A549 (cell line): ENCODE measurements at regions not wholly inside any gene's neighbourhood (a gene's known extent, or its start where the extent isn't known, plus 50 kb on each side); places are given as distances from the start of the nearest gene placed in this dataset.

Experiments
- ATAC-seq, 2 experiments: fragments of 200-7000 bp in 1 of 2; fragments of >200 bp in 1 of 2; cut with Nextera tagmentation in 1 of 2; cut with Tn5 transposase in 1 of 2; 3 replicates each; pipeline versions ENCODE4 v1.8.0 to v1.9.1; 2018 to 2020; ENCODE audit warnings: mild to moderate bottlenecking in 1 of 2, moderate library complexity in 1 of 2
- CTCF ChIA-PET: fragments of 300-600 bp; sonication (Branson Sonifier 250); formaldehyde crosslinking; extraction: SDS; loops from one replicate; lab custom pipeline; 2021; ENCODE audit warnings: antibody characterized with exemption, inconsistent platforms; lab: Yijun Ruan, JAX
- POLR2A ChIA-PET: fragments of 350-600 bp; formaldehyde crosslinking; extraction: SDS; loops from one replicate; lab custom pipeline; 2021; ENCODE audit warnings: antibody characterized with exemption, inconsistent platforms; lab: Yijun Ruan, JAX
- DNase-seq, 2 experiments: peaks; one replicate each; pipeline versions ENCODE4 v3.0.0 to v3.0.0-alpha.2; 2011 to 2016; ENCODE audit warnings: low read depth in 1 of 2, low spot score in 1 of 2
- FAIRE-seq: peaks from 2 replicates; lab custom pipeline; 2011; peaks lifted over from hg19 to GRCh38; lab: Jason Lieb, UNC
- H3K27ac ChIP-seq, 2 experiments: fragments of >200 bp; sonication (Bioruptor Twin); formaldehyde crosslinking; 3 replicates each; pipeline ENCODE4 v1.5.1; 2016 to 2017
- H3K4me1 ChIP-seq: fragments of >200 bp; sonication (Bioruptor Twin); formaldehyde crosslinking; 3 replicates; pipeline ENCODE4 v1.6.1; 2016
- H3K4me2 ChIP-seq: fragments of >200 bp; sonication (Bioruptor Twin); formaldehyde crosslinking; 3 replicates; pipeline ENCODE4 v1.6.1; 2016
- H3K4me3 ChIP-seq: fragments of >200 bp; sonication (Bioruptor Twin); formaldehyde crosslinking; 3 replicates; pipeline ENCODE4 v1.5.1; 2016
- H3K9me3 ChIP-seq: fragments of >200 bp; sonication (Bioruptor Twin); formaldehyde crosslinking; 3 replicates; pipeline ENCODE4 v1.6.1; 2016
- BHLHE40 ChIP-seq: IDR thresholded peaks from 2 replicates; pipeline ENCODE4 v1.6.1; 2012; ENCODE audit warnings: low read depth, low read length, inconsistent platforms
- CBX8 ChIP-seq: fragments of 200-600 bp; sonication (generic); IDR thresholded peaks from 2 replicates; pipeline ENCODE4 v1.6.1; 2016
- EP300 ChIP-seq, 2 experiments: fragments of >200 bp; sonication (Bioruptor Twin); formaldehyde crosslinking; IDR thresholded peaks; 2 replicates in 1 of 2; 3 replicates in 1 of 2; pipeline ENCODE4 v1.6.1; 2016 to 2017
- ESRRA ChIP-seq: fragments of 150-350 bp; IDR thresholded peaks from 2 replicates; pipeline ENCODE4 v1.6.1; 2014; ENCODE audit warnings: mild to moderate bottlenecking, low read length, borderline replicate concordance
- FOSB ChIP-seq: fragments of 250-450 bp; sonication (Bioruptor Pico); IDR thresholded peaks from 2 replicates; pipeline ENCODE4 v1.5.0; 2020; ENCODE audit warnings: mild to moderate bottlenecking, moderate library complexity
- FOXS1 ChIP-seq: fragments of 250-450 bp; sonication (Bioruptor Pico); IDR thresholded peaks from 2 replicates; pipeline ENCODE4 v1.5.0; 2020; ENCODE audit warnings: mild to moderate bottlenecking, moderate library complexity
- GATA3 ChIP-seq: IDR thresholded peaks from 2 replicates; pipeline ENCODE4 v1.6.1; 2012; ENCODE audit warnings: borderline replicate concordance
- HDAC2 ChIP-seq: fragments of 200-600 bp; sonication (generic); IDR thresholded peaks from 2 replicates; pipeline ENCODE4 v1.6.1; 2016
- HOXB13 ChIP-seq: fragments of 250-450 bp; sonication (Bioruptor Pico); IDR thresholded peaks from 2 replicates; pipeline ENCODE4 v1.5.0; 2020; ENCODE audit warnings: low read depth, mild to moderate bottlenecking, moderate library complexity
- JUNB ChIP-seq: fragments of >200 bp; sonication (Bioruptor Twin); formaldehyde crosslinking; IDR thresholded peaks from 2 replicates; pipeline ENCODE4 v1.6.1; 2016
- KDM1A ChIP-seq: fragments of 200-600 bp; sonication (generic); IDR thresholded peaks from 2 replicates; pipeline ENCODE4 v1.6.1; 2016; ENCODE audit warnings: low read depth, mild to moderate bottlenecking
- KDM5A ChIP-seq: fragments of 200-600 bp; sonication (generic); IDR thresholded peaks from 2 replicates; pipeline ENCODE4 v1.6.1; 2016; ENCODE audit warnings: antibody characterized with exemption, mild to moderate bottlenecking
- MAFK ChIP-seq: fragments of 450-650 bp; IDR thresholded peaks from 2 replicates; pipeline ENCODE4 v1.6.1; 2014; ENCODE audit not compliant: partially characterized antibody
- POLR2A ChIP-seq: IDR thresholded peaks from 2 replicates; pipeline ENCODE4 v1.6.1; 2012; ENCODE audit warnings: mild to moderate bottlenecking, low read length
- POLR2AphosphoS2 ChIP-seq: conservative IDR thresholded peaks from 2 replicates; pipeline ENCODE4 v1.6.1; 2012; ENCODE audit warnings: low read length, improper control_type of control experiment, inconsistent platforms
- RAD21 ChIP-seq, 2 experiments: fragments of >200 bp in 1 of 2; sonication (Bioruptor Twin) in 1 of 2; formaldehyde crosslinking in 1 of 2; IDR thresholded peaks in 1 of 2; conservative IDR thresholded peaks in 1 of 2; 2 replicates in 1 of 2; 3 replicates in 1 of 2; pipeline ENCODE4 v1.6.1; 2012 to 2018; ENCODE audit warnings: inconsistent platforms in 1 of 2
- ZNF302 ChIP-seq: fragments of 250-450 bp; sonication (Bioruptor Pico); IDR thresholded peaks from 2 replicates; pipeline ENCODE4 v1.9.0; 2021; ENCODE audit warnings: inconsistent platforms, mild to moderate bottlenecking, moderate library complexity
- WGBS: methylation state at CpG from one replicate; pipeline ENCODE4 v1.1.6; 2017; ENCODE audit errors: missing lambda C conversion rate; 5-methylcytosine and 5-hydroxymethylcytosine counted together
- TF ChIP-seq, protein P1 (sequence below): fragments of 150-350 bp; IDR thresholded peaks from 2 replicates; pipeline ENCODE4 v1.6.1; 2014; ENCODE audit warnings: low read depth, mild to moderate bottlenecking, low read length
- TF ChIP-seq, protein P2 (sequence below): fragments of 250-450 bp; sonication (Bioruptor Pico); IDR thresholded peaks from 2 replicates; pipeline ENCODE4 v1.5.0; 2020; ENCODE audit warnings: low read depth, mild to moderate bottlenecking, moderate library complexity
- TF ChIP-seq, protein P3 (sequence below): fragments of 250-450 bp; sonication (Bioruptor Pico); IDR thresholded peaks from 2 replicates; pipeline ENCODE4 v1.5.0; 2021; ENCODE audit warnings: mild to moderate bottlenecking, moderate library complexity, borderline replicate concordance
- TF ChIP-seq, protein P4 (sequence below): fragments of 450-650 bp; IDR thresholded peaks from 2 replicates; pipeline ENCODE4 v1.6.1; 2014; ENCODE audit warnings: antibody characterized with exemption
- TF ChIP-seq, protein P5 (sequence below): fragments of 200-600 bp; sonication (generic); IDR thresholded peaks from 2 replicates; pipeline ENCODE4 v1.6.1; 2016; ENCODE audit warnings: antibody characterized with exemption, mild to moderate bottlenecking, moderate library complexity

DNA sequence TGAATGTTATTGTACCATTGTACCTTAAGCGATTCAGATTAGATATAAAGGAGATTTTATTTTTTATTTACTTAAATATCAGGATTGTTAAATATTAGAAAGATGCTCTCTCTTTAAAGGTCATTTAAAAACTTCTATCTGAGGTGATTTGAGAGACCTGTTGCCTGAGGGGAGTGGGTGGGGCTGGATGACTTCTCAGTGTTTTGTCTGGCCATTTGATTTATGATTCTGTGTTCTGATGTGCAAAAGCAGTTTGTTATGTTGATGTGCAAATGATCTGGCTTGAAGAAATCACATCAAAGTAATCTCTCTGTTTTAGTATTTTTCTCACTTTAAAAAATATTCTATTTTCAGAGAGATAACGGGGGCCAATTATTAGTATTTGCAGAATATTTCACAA is 370.8 kb downstream of the NUP35 start:
- Histone ChIP-seq H3K27ac (no peak overlapping the region), H3K4me3 (no peak overlapping the region), H3K9me3 (no peaks in the 10 kb centered on the region), H3K4me1 (no peaks in the 10 kb centered on the region), H3K4me2 (no peak overlapping the region)
- 38% methylated on average over 2 of the region's 2 CpGs for whole genome bisulfite sequencing
- FAIRE-seq (no peak), DNase-seq (no peak), ATAC-seq (no peak)
- POLR2A ChIA-PET, result no interaction called here
- CTCF ChIA-PET, result no interaction called here
- TF ChIP-seq HOXB13 (CRISPR knock-in tag) (no peak), BHLHE40 (no peak), KDM5A (no peak), POLR2A (no peak), FOSB (no peak)
- TF ChIP-seq, protein P1, sequence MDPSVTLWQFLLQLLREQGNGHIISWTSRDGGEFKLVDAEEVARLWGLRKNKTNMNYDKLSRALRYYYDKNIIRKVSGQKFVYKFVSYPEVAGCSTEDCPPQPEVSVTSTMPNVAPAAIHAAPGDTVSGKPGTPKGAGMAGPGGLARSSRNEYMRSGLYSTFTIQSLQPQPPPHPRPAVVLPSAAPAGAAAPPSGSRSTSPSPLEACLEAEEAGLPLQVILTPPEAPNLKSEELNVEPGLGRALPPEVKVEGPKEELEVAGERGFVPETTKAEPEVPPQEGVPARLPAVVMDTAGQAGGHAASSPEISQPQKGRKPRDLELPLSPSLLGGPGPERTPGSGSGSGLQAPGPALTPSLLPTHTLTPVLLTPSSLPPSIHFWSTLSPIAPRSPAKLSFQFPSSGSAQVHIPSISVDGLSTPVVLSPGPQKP, result no peak
- TF ChIP-seq, protein P2, sequence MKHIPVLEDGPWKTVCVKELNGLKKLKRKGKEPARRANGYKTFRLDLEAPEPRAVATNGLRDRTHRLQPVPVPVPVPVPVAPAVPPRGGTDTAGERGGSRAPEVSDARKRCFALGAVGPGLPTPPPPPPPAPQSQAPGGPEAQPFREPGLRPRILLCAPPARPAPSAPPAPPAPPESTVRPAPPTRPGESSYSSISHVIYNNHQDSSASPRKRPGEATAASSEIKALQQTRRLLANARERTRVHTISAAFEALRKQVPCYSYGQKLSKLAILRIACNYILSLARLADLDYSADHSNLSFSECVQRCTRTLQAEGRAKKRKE (CRISPR knock-in tag), result no peak

DNA sequence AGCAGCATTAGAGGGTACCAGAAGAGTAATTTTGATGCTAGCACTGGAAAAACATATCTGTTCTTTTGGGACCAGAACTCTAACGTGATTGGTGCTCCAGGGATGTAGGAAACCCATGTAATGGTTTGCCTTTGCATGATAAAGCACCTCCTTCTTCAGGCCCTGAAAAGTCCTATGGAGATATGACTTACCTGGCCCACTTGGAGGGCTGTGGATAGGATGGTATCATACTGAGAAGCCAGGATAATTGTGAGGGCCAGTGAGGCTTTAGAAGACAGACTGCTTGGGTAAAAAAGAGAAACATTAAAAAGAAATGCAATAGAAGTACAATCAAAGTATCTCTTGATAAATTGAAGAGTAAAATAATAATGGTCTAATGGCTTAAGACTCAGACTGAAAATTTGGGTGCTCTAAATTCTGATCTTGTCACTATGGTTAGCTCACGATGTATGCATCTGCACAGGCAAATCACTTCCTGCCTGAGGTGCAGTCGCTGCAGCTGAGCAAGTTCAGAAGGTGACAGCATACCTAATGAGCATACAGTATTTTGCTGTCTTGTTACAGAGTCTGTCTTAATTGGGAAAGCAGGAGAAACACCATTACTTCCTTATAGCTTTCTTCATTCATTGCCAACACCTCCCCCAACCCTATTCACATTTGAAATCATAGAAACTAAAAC is 371.5 kb downstream of the NUP35 start:
- 11% methylated on average over 3 of the region's 3 CpGs for WGBS
- TF ChIP-seq, protein P3, sequence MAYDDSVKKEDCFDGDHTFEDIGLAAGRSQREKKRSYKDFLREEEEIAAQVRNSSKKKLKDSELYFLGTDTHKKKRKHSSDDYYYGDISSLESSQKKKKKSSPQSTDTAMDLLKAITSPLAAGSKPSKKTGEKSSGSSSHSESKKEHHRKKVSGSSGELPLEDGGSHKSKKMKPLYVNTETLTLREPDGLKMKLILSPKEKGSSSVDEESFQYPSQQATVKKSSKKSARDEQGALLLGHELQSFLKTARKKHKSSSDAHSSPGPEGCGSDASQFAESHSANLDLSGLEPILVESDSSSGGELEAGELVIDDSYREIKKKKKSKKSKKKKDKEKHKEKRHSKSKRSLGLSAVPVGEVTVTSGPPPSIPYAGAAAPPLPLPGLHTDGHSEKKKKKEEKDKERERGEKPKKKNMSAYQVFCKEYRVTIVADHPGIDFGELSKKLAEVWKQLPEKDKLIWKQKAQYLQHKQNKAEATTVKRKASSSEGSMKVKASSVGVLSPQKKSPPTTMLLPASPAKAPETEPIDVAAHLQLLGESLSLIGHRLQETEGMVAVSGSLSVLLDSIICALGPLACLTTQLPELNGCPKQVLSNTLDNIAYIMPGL (CRISPR knock-in tag), result no peak
- H3K27ac ChIP-seq, result no peak overlapping the region
- no peak overlapping the region for H3K4me2 ChIP-seq
- no peaks in the 10 kb centered on the region for H3K9me3 ChIP-seq
- CTCF ChIA-PET, result no interaction called here
- ATAC-seq (no peak), FAIRE-seq (no peak), DNase-seq (no peak)
- POLR2A ChIA-PET, result no interaction called here
- H3K4me1 ChIP-seq, result no peaks in the 10 kb centered on the region
- H3K4me3 ChIP-seq, result no peak overlapping the region

DNA sequence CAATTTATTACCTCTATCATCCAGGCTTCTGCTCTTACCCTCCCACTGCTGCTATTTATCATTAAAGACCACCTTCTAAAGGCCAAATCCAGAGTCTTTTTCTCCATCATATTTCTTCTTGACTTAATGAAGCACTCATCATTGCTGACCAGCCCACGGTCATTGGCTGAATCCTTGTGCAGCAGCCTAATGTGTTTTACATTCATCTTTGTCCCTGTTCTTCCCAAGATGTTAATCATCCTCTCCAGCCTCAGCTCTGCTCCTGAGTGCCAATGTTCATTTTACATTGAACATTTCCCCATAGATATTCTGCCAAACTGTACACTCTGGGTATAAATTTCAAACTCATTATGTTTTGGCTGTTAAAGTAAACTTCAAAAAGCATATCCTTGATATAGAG is 373.6 kb downstream of the NUP35 start:
- ChIA-PET CTCF (no interaction called here), POLR2A (no interaction called here)
- Histone ChIP-seq H3K9me3 (no peaks in the 10 kb centered on the region), H3K4me2 (no peak overlapping the region), H3K4me1 (no peaks in the 10 kb centered on the region), H3K27ac (no peak overlapping the region), H3K4me3 (no peak overlapping the region)
- TF ChIP-seq ESRRA (no peak), ZNF302 (CRISPR knock-in tag) (no peak), POLR2A (no peak), HDAC2 (no peak), JUNB (no peak), KDM1A (no peak), EP300 (IDR thresholded peaks at IDR 0.05) (no peak), FOXS1 (CRISPR knock-in tag) (no peak)
- TF ChIP-seq, protein P4, sequence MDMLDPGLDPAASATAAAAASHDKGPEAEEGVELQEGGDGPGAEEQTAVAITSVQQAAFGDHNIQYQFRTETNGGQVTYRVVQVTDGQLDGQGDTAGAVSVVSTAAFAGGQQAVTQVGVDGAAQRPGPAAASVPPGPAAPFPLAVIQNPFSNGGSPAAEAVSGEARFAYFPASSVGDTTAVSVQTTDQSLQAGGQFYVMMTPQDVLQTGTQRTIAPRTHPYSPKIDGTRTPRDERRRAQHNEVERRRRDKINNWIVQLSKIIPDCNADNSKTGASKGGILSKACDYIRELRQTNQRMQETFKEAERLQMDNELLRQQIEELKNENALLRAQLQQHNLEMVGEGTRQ, result no peak
- DNase-seq, result no peak
- ATAC-seq, result no peak
- FAIRE-seq, result no peak
- 21% methylated on average over 1 of the region's 1 CpG for WGBS

DNA sequence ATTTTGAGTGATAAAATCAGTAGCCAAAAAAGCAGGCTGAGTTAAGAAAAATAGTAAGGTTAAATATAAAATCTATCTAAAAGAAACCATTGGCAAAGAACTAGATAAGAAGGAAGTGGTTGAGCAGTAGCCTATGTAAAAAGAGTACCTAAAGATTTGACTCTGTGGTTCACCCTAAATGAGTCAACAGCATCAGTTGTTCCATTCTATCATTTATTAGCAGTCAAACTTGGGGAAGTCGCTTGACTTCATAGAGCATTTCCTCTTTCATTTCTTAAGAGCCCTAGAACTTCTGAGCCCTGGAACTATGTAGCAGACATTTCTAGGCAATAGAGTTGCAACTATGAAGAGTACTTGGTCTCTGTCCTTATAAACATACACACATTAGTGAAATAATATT is 381.7 kb downstream of the NUP35 start:
- Histone ChIP-seq H3K4me2 (no peak overlapping the region), H3K4me1 (no peaks in the 10 kb centered on the region), H3K9me3 (no peaks in the 10 kb centered on the region), H3K27ac (no peak overlapping the region), H3K4me3 (no peak overlapping the region)
- FAIRE-seq (no peak), DNase-seq (no peak), ATAC-seq (no peak)
- ChIA-PET POLR2A (no interaction called here), CTCF (no interaction called here)
- 0% methylated on average over 1 of the region's 1 CpG for WGBS
- TF ChIP-seq RAD21 (conservative IDR thresholded peaks at IDR 0.05 in 1 of 2, IDR thresholded peaks at IDR 0.05 in 1 of 2) (no peak), POLR2AphosphoS2 (no peak), MAFK (no peak), GATA3 (no peak), HDAC2 (no peak), CBX8 (no peak)
- TF ChIP-seq, protein P5, sequence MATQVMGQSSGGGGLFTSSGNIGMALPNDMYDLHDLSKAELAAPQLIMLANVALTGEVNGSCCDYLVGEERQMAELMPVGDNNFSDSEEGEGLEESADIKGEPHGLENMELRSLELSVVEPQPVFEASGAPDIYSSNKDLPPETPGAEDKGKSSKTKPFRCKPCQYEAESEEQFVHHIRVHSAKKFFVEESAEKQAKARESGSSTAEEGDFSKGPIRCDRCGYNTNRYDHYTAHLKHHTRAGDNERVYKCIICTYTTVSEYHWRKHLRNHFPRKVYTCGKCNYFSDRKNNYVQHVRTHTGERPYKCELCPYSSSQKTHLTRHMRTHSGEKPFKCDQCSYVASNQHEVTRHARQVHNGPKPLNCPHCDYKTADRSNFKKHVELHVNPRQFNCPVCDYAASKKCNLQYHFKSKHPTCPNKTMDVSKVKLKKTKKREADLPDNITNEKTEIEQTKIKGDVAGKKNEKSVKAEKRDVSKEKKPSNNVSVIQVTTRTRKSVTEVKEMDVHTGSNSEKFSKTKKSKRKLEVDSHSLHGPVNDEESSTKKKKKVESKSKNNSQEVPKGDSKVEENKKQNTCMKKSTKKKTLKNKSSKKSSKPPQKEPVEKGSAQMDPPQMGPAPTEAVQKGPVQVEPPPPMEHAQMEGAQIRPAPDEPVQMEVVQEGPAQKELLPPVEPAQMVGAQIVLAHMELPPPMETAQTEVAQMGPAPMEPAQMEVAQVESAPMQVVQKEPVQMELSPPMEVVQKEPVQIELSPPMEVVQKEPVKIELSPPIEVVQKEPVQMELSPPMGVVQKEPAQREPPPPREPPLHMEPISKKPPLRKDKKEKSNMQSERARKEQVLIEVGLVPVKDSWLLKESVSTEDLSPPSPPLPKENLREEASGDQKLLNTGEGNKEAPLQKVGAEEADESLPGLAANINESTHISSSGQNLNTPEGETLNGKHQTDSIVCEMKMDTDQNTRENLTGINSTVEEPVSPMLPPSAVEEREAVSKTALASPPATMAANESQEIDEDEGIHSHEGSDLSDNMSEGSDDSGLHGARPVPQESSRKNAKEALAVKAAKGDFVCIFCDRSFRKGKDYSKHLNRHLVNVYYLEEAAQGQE, result no peak
- TF ChIP-seq, protein P1, result no peak
